Keratinocyte (primary cell): ENCODE measurements at regions not wholly inside any gene's neighbourhood (a gene's known extent, or its start where the extent isn't known, plus 50 kb on each side); places are given as distances from the start of the nearest gene placed in this dataset.

Source experiments
- DNase-seq: peaks from one replicate; pipeline ENCODE4 v3.0.0-alpha.2; 2011; ENCODE audit warnings: low read depth, missing footprints, low spot score
- FAIRE-seq: peaks from 2 replicates; lab custom pipeline; 2011; peaks lifted over from hg19 to GRCh38; lab: Jason Lieb, UNC
- H2AFZ ChIP-seq: 2 replicates; pipeline ENCODE4 v1.6.0; 2012; ENCODE audit warnings: low read length, control low read depth, inconsistent platforms; ENCODE audit not compliant: control insufficient read depth
- H3K27ac ChIP-seq: 2 replicates; pipeline ENCODE4 v1.5.1; 2011; ENCODE audit warnings: low read length; ENCODE audit not compliant: control insufficient read depth, insufficient read depth
- H3K27me3 ChIP-seq: 3 replicates; pipeline ENCODE4 v1.6.0; 2011; ENCODE audit warnings: low read length; ENCODE audit not compliant: control insufficient read depth, insufficient read depth; ENCODE audit errors: extremely low read depth
- H3K36me3 ChIP-seq, 2 experiments: 2 replicates in 1 of 2; 3 replicates in 1 of 2; pipeline ENCODE4 v1.5.1; 2011; ENCODE audit warnings: low read length in 2 of 2, mild to moderate bottlenecking in 1 of 2; ENCODE audit not compliant: control insufficient read depth in 2 of 2, insufficient read depth in 2 of 2; ENCODE audit errors: extremely low read depth in 1 of 2
- H3K4me1 ChIP-seq: 3 replicates; pipeline ENCODE4 v1.5.1; 2011; ENCODE audit warnings: low read length; ENCODE audit not compliant: control insufficient read depth, insufficient read depth; ENCODE audit errors: extremely low read depth
- H3K4me2 ChIP-seq: 3 replicates; pipeline ENCODE4 v1.6.0; 2011; ENCODE audit warnings: low read depth, low read length; ENCODE audit not compliant: control insufficient read depth, insufficient read depth; ENCODE audit errors: extremely low read depth
- H3K4me3 ChIP-seq, 3 experiments: fragments of 200-600 bp in 1 of 3; sonication (generic) in 1 of 3; 2 replicates in 2 of 3; 3 replicates in 1 of 3; pipeline ENCODE4 v1.5.1; 2011 to 2016; ENCODE audit warnings: low read length in 3 of 3, mild to moderate bottlenecking in 3 of 3, control low read depth in 2 of 3, inconsistent platforms in 1 of 3, low read depth in 1 of 3, mixed read lengths in 1 of 3, mixed run types in 1 of 3, moderate library complexity in 1 of 3; ENCODE audit not compliant: control insufficient read depth in 2 of 3, insufficient read depth in 2 of 3; ENCODE audit errors: extremely low read depth in 1 of 3
- H3K79me2 ChIP-seq: 2 replicates; pipeline ENCODE4 v1.6.0; 2012; ENCODE audit warnings: low read length; ENCODE audit not compliant: control insufficient read depth, insufficient read depth
- H3K9ac ChIP-seq: 3 replicates; pipeline ENCODE4 v1.6.0; 2011; ENCODE audit warnings: low read length; ENCODE audit not compliant: control insufficient read depth, insufficient read depth; ENCODE audit errors: extremely low read depth
- H3K9me1 ChIP-seq: 3 replicates; pipeline ENCODE4 v1.6.0; 2011; ENCODE audit warnings: low read length; ENCODE audit not compliant: control insufficient read depth, insufficient read depth; ENCODE audit errors: extremely low read depth
- H3K9me3 ChIP-seq: 2 replicates; pipeline ENCODE4 v1.5.1; 2012; ENCODE audit warnings: low read depth, low read length; ENCODE audit not compliant: control insufficient read depth
- H4K20me1 ChIP-seq: 3 replicates; pipeline ENCODE4 v1.6.0; 2011; ENCODE audit warnings: low read length; ENCODE audit not compliant: control insufficient read depth, insufficient read depth; ENCODE audit errors: extremely low read depth
- CTCF ChIP-seq, 3 experiments: IDR thresholded peaks in 1 of 3; conservative IDR thresholded peaks in 1 of 3; optimal IDR thresholded peaks in 1 of 3; 2 replicates in 2 of 3; 3 replicates in 1 of 3; pipeline versions ENCODE3 to v1.5.1; 2011; ENCODE audit warnings: low read length in 3 of 3, mild to moderate bottlenecking in 3 of 3, moderate library complexity in 2 of 3, control low read depth in 1 of 3, inconsistent platforms in 1 of 3; ENCODE audit not compliant: insufficient read depth in 2 of 3; ENCODE audit errors: extremely low read depth in 1 of 3
- EZH2 ChIP-seq: IDR thresholded peaks from one replicate; pipeline ENCODE4 v1.6.1; 2012; ENCODE audit warnings: inconsistent platforms, mild to moderate bottlenecking, low read length, moderate library complexity
- dilution Hi-C: fragments of 300-500 bp; cut with MboI; formaldehyde crosslinking; loops from one replicate; pipeline ENCODE4 v1.7.0; 2020; ENCODE audit warnings: low sequenced_read_pairs; ENCODE audit not compliant: extremely low pct_ligation_motif_present

DNA sequence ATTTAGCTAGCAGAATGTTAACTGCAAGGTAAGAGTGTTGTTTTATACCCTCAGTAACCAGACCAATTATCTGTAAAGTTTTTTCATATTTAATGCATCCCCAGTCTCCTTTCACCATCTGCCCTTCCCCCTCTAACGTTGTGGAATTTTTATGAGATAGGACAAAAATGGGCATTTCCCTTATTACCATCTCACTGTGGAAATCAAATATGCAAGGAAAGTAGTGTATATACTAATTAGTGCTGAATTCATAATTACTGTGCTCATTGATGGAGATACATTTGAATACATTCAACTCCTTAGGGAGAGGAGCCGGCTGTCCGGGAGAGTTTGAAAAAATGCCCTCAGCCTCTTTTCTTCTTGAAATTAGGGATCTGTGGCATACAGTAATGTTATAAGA lies 423.4 kb upstream of the MGMT start:
- H3K36me3 ChIP-seq: no peaks in the 10 kb centered on the region
- no peaks in the 10 kb centered on the region for H3K79me2 ChIP-seq
- H3K9ac ChIP-seq: no peak overlapping the region
- no peak for DNase-seq
- TF ChIP-seq CTCF (optimal IDR thresholded peaks at IDR 0.05 in 1 of 3, IDR thresholded peaks at IDR 0.05 in 1 of 3, conservative IDR thresholded peaks at IDR 0.05 in 1 of 3; ENCODE audit: extremely low read depth in 1 of 3, insufficient read depth in 2 of 3, low read length in 3 of 3): no peak
- FAIRE-seq: no peak
- no peaks in the 10 kb centered on the region for H3K27me3 ChIP-seq
- H3K4me2 ChIP-seq: no peak overlapping the region
- H3K4me3 ChIP-seq: no peak overlapping the region
- no peak overlapping the region for H2AFZ ChIP-seq
- no peaks in the 10 kb centered on the region for H3K4me1 ChIP-seq
- no peaks in the 10 kb centered on the region for H3K9me3 ChIP-seq
- H3K27ac ChIP-seq: no peak overlapping the region
- H3K9me1 ChIP-seq: no peaks in the 10 kb centered on the region
- dilution Hi-C loops: no loop called here
- H4K20me1 ChIP-seq: no peaks in the 10 kb centered on the region

DNA sequence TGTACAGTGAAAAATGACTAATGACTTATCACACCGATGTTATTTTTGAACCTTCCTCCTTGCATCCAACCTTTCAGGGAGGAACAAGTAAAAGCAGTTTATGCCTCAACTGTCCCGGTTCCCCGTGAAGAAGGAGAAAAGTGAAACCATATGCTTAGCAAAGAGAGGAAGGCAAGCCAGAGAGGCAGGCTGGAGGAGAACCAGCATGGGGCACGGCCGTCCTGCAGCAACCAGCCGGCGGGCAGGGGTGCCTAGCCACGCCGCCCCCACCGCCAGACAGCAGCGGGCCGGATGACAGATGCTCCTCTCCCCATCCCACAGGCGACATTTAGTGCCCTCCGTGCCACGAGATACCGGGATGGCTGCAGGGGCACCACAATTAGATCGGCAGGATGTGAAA lies 421.4 kb upstream of the MGMT start:
- no peak overlapping the region for H3K4me2 ChIP-seq
- no peaks in the 10 kb centered on the region for H3K9me1 ChIP-seq
- H3K9me3 ChIP-seq: no peaks in the 10 kb centered on the region
- no peaks in the 10 kb centered on the region for H3K79me2 ChIP-seq
- H3K4me1 ChIP-seq: no peaks in the 10 kb centered on the region
- FAIRE-seq: no peak
- H3K27ac ChIP-seq: no peak overlapping the region
- no peaks in the 10 kb centered on the region for H3K27me3 ChIP-seq
- H3K4me3 ChIP-seq: no peak overlapping the region
- no peak for DNase-seq
- TF ChIP-seq CTCF (optimal IDR thresholded peaks at IDR 0.05 in 1 of 3, IDR thresholded peaks at IDR 0.05 in 1 of 3, conservative IDR thresholded peaks at IDR 0.05 in 1 of 3; ENCODE audit: extremely low read depth in 1 of 3, insufficient read depth in 2 of 3, low read length in 3 of 3) (no peak), EZH2 (no peak)
- no peak overlapping the region for H2AFZ ChIP-seq
- dilution Hi-C loops: no loop called here
- H3K36me3 ChIP-seq: no peaks in the 10 kb centered on the region
- H4K20me1 ChIP-seq: no peaks in the 10 kb centered on the region
- H3K9ac ChIP-seq: no peak overlapping the region
